ENCODE measurements at regions not wholly inside any gene's neighbourhood (a gene's known extent, or its start where the extent isn't known, plus 50 kb on each side); places are given as distances from the start of the nearest gene placed in this dataset.

GRCh38 chr14:66345986-66346385 is 140.2 kb upstream of the CCDC196 start:
- TF ChIP-seq POLR2A (IDR thresholded peaks at IDR 0.05; ENCODE audit: low read length) (no peak), GATA1 (IDR thresholded peaks at IDR 0.05; ENCODE audit: low read depth, low read length) (no peak)
- DNase-seq: no peak

GRCh38 chr14:66351310-66351709 is 134.9 kb upstream of the CCDC196 start:
- DNase-seq: no peak

GRCh38 chr14:66359500-66359899 is 126.7 kb upstream of the CCDC196 start:
- peak; percentile 63 to 79 for DNase-seq
- TF ChIP-seq GATA1 (IDR thresholded peaks at IDR 0.05; ENCODE audit: low read depth, low read length): no peak
- TF ChIP-seq POLR2A (IDR thresholded peaks at IDR 0.05; ENCODE audit: low read length): no peak

More at GRCh38 chr14:66351310-66351709, 134.9 kb upstream of the CCDC196 start:
- TF ChIP-seq GATA1 (IDR thresholded peaks at IDR 0.05; ENCODE audit: low read depth, low read length) (no peak), POLR2A (IDR thresholded peaks at IDR 0.05; ENCODE audit: low read length) (no peak)

- no peak for TF ChIP-seq POLR2A (IDR thresholded peaks at IDR 0.05; ENCODE audit: low read length)
- TF ChIP-seq GATA1 (IDR thresholded peaks at IDR 0.05; ENCODE audit: low read depth, low read length): no peak
Measured at GRCh38 chr14:66360366-66360926, 125.7 kb upstream of the CCDC196 start.

GRCh38 chr14:66361013-66361412 is 125.2 kb upstream of the CCDC196 start:
- DNase-seq: no peak
- TF ChIP-seq GATA1 (IDR thresholded peaks at IDR 0.05; ENCODE audit: low read depth, low read length): no peak
- no peak for TF ChIP-seq POLR2A (IDR thresholded peaks at IDR 0.05; ENCODE audit: low read length)

More at GRCh38 chr14:66360366-66360926, 125.7 kb upstream of the CCDC196 start:
- no peak for DNase-seq

GRCh38 chr14:66365388-66365787 is 120.8 kb upstream of the CCDC196 start:
- DNase-seq: no peak
- TF ChIP-seq GATA1 (IDR thresholded peaks at IDR 0.05; ENCODE audit: low read depth, low read length) (no peak), POLR2A (IDR thresholded peaks at IDR 0.05; ENCODE audit: low read length) (no peak)

- DNase-seq: no peak
- TF ChIP-seq GATA1 (IDR thresholded peaks at IDR 0.05; ENCODE audit: low read depth, low read length) (no peak), POLR2A (IDR thresholded peaks at IDR 0.05; ENCODE audit: low read length) (no peak)
Measured at GRCh38 chr14:66369157-66369697, 116.9 kb upstream of the CCDC196 start.

- TF ChIP-seq POLR2A (IDR thresholded peaks at IDR 0.05; ENCODE audit: low read length) (no peak), GATA1 (IDR thresholded peaks at IDR 0.05; ENCODE audit: low read depth, low read length) (no peak)
- DNase-seq: no peak
Measured at GRCh38 chr14:66371776-66372175, 114.4 kb upstream of the CCDC196 start.

- no peak for TF ChIP-seq GATA1 (IDR thresholded peaks at IDR 0.05; ENCODE audit: low read depth, low read length)
- TF ChIP-seq POLR2A (IDR thresholded peaks at IDR 0.05; ENCODE audit: low read length): no peak
- DNase-seq: no peak
Measured at GRCh38 chr14:66375046-66375964, 110.9 kb upstream of the CCDC196 start.

- TF ChIP-seq GATA1 (IDR thresholded peaks at IDR 0.05; ENCODE audit: low read depth, low read length) (no peak), POLR2A (IDR thresholded peaks at IDR 0.05; ENCODE audit: low read length) (no peak)
Measured at GRCh38 chr14:66377574-66377973, 108.6 kb upstream of the CCDC196 start.

GRCh38 chr14:66378712-66379505 is 107.3 kb upstream of the CCDC196 start:
- TF ChIP-seq GATA1 (IDR thresholded peaks at IDR 0.05; ENCODE audit: low read depth, low read length) (no peak), POLR2A (IDR thresholded peaks at IDR 0.05; ENCODE audit: low read length) (no peak)
- no peak for DNase-seq

More at GRCh38 chr14:66377574-66377973, 108.6 kb upstream of the CCDC196 start:
- no peak for DNase-seq

GRCh38 chr14:66380143-66380542 is 106.0 kb upstream of the CCDC196 start:
- no peak for TF ChIP-seq POLR2A (IDR thresholded peaks at IDR 0.05; ENCODE audit: low read length)
- no peak for TF ChIP-seq GATA1 (IDR thresholded peaks at IDR 0.05; ENCODE audit: low read depth, low read length)

GRCh38 chr14:66381755-66382154 is 104.4 kb upstream of the CCDC196 start:
- no peak for TF ChIP-seq GATA1 (IDR thresholded peaks at IDR 0.05; ENCODE audit: low read depth, low read length)
- TF ChIP-seq POLR2A (IDR thresholded peaks at IDR 0.05; ENCODE audit: low read length): no peak

More at GRCh38 chr14:66380143-66380542, 106.0 kb upstream of the CCDC196 start:
- DNase-seq: no peak

More at GRCh38 chr14:66381755-66382154, 104.4 kb upstream of the CCDC196 start:
- DNase-seq: no peak

Measured in erythroblast (primary cell).